ENCODE measurements at regions not wholly inside any gene's neighbourhood (a gene's known extent, or its start where the extent isn't known, plus 50 kb on each side); places are given as distances from the start of the nearest gene placed in this dataset.

GRCh38 chr5:105885266-105885665 is 1785.5 kb downstream of the EFNA5 start:
- TF ChIP-seq EZH2phosphoT487 (IDR thresholded peaks at IDR 0.05; ENCODE audit: low read depth) = no peak
- no peak for TF ChIP-seq CTCF (IDR thresholded peaks at IDR 0.05; ENCODE audit: low read depth, low read length)
